GM21737 (cell line): ENCODE measurements at regions not wholly inside any gene's neighbourhood (a gene's known extent, or its start where the extent isn't known, plus 50 kb on each side); places are given as distances from the start of the nearest gene placed in this dataset.
"Not testable (repeated sequence)": the region's sequence is repeated elsewhere in the genome, so short reads cannot be mapped to it uniquely, and the experiment has no call there.

Source experiments
- ATAC-seq: cut with Tn5 transposase; IDR thresholded peaks from one replicate; pipeline ENCODE4 v1.9.1; 2021; ENCODE audit warnings: mild to moderate bottlenecking, moderate library complexity; ENCODE audit not compliant: unreplicated experiment

DNA sequence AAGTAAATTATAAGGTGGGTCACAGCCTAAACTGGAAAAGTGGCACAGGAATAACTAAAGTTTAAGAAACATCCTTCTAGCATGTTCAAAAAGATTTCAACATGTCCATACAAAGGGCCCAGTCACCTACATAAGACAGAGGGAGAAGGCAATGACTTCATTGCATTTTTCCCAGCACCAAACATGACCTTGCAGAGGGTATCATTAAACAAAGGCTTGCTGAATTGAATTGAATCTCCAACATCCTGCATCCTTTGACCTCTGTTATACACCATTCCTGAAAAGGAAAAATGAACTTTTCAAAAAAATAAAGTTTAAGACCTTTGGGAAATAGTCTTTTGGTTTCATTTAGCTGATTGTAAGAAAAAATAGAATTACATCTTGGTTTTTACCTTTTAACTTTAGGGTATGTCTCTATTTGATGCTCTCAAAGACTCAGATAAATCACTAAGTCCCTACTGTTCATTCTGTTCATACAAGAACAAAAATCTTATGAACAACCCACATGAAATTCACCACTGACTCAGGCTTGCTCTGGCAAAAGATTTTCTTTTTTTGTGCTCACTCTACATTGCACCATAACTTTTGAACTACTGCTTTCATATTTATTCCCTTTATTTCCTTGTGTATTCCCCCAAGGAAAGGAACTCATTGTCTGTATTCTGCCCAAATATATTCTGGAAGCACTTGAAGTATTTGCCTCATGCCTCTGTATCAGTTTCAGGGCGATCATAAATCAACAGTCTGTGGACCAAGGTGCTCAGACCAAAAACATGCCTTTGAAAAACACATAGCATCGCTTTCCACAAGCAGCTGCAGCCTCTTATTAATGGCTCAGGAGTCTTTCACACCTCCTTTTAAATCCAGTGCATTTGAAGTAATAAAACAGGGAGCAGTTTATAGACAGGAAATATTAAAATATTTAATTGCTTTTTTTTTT lies 121.7 kb downstream of the DUSP6 start:
- no peak for ATAC-seq

- no peak for ATAC-seq
Observed at GRCh38 chr12:89228491-89228890, 123.8 kb downstream of the DUSP6 start.

DNA sequence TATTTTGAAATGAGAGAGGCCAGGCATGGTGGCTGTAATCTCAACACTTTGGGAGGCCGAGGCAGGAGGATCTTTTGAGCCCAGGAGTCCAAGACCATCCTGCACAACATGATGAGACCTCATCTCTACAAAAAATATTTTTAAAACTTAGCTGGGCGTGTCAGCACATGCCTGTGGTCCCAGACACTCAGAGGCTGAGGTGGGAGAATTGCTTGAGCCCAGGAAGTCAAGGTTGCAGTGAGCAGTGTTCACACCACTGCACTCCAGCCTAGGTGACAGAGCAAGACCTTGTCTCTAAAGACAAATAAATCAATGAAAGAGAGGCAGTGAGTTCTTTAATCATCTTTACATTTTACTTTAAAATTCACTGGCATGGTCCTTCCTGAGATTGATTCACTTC lies 124.5 kb downstream of the DUSP6 start:
- ATAC-seq: no peak

GRCh38 chr12:89225808-89226411 lies 126.4 kb downstream of the DUSP6 start:
- no peak for ATAC-seq

GRCh38 chr12:89225401-89225800 lies 126.9 kb downstream of the DUSP6 start:
- ATAC-seq: no peak

- not testable (repeated sequence) for ATAC-seq
Observed at GRCh38 chr12:89222580-89222979, 129.7 kb downstream of the DUSP6 start.

DNA sequence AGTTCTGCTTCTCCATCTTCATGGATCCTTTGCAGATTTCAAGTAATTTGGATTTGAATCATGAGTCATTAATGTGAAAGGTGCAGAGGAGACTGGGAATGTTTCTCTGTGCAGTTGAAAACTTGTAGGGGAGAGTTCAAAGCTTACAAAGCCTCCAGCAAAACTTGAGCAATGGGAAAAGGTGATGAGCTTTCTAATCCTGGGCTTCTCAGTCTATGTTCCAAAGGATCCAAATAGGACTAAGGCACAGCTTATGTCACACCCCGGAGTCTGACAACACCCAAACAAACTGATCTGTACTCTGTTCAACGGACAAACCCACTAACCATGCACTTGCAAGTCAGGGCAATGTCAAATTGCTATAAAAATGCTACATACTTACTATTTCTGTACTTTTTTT lies 134.8 kb downstream of the DUSP6 start:
- no peak for ATAC-seq

- no peak for ATAC-seq
Observed at GRCh38 chr12:89216211-89216952, 135.9 kb downstream of the DUSP6 start.

DNA sequence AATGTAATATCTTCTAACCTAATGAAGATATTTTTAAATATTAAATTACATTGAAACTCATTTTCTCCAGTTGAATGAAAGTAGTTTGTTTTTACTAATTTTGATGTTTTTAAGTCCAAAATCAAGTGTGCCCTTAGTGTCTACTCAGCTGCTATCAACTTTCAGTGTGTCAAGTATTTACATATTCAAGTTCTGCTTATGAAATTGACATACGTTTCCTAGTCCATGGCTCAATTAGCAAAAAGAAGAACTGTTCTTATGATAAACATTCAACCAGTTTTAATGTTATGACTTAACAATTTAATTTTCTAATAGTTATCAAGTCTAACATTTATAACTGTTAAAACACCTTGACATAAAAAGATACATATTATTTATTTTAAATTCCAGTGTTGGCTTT lies 137.1 kb downstream of the DUSP6 start:
- ATAC-seq: no peak

GRCh38 chr12:89213747-89214146 lies 138.6 kb downstream of the DUSP6 start:
- ATAC-seq: no peak

GRCh38 chr12:89213139-89213538 lies 139.2 kb downstream of the DUSP6 start:
- ATAC-seq: no peak

DNA sequence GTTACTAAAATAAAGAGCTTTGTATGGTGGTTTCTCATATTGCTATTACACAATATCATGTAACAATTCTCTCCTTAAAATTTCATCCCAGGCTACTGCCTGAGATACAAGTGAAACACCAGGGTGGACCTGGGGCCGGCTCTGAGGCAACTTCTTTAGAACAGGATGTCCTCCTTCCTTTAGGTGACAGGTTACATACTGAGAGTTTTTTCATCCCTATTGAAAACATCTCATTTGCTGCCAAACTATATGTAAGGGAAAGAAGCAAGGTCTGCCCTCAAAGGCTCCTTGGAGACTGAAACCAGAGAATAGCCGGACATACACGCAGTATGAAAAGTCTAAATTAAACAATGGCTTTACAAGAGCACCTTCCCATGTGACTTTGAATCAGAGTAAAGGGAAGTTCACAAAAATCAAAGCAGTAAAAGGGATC lies 139.9 kb downstream of the DUSP6 start:
- no peak for ATAC-seq

GRCh38 chr12:89211456-89211855 lies 140.8 kb downstream of the DUSP6 start:
- no peak for ATAC-seq

DNA sequence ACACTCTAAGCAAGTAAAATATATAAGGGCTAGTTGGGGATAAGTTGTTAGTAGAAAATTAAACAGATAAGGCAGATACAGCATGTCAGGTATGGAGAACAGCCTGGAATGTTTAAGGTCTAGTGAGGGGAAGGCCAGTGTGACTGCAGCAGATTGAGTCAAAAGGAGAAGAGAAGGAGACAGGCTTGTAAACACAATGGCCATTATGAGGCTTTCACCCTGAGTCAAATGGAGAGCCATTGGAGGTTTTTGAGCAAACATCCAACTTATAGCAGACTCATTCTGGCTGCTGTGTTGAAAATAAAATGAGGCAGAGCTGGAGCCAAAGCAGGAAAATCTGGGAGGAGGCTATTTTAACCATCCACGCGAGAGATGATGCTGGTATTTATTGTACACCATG lies 142.0 kb downstream of the DUSP6 start:
- ATAC-seq: no peak

- ATAC-seq: no peak
Observed at GRCh38 chr12:89208661-89209096, 143.6 kb downstream of the DUSP6 start.

GRCh38 chr12:89206390-89206789 lies 145.9 kb downstream of the DUSP6 start:
- ATAC-seq: no peak

DNA sequence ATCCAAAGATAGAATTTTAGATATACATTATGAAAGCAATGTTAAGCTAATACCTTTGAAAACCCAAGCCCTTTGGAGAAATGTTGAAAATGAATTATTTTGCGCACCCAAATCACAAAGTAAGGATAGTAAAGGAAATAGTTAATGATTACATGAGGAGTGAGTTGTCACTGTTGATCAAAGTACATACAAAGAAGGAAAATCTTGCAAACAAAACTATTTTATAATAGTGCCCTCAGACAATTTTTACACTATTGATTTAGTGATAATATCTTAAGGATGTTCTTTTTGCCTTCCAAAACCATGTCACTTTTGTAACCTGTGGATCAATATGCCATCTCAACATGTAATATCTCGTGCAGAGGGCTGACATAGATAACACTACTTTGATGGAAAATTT lies 146.8 kb downstream of the DUSP6 start:
- no peak for ATAC-seq

DNA sequence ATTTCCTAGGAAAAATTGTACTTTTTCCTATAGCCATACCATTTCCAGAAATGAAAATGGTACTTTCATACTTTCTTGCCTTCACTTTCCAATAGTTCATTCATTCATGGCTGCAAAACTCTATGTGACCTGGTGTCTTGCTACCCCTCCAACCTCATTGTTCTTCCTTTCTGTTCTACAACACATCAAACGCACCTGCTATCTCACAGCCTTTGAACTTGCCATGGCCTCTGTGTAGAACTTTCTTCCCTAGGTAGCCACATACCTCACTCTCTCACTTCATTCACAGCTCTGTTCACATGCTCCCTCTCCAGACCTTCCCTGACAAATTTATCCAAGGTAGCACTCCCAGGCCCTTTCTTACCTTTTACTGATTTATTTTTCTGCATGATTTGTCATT lies 149.2 kb downstream of the DUSP6 start:
- ATAC-seq: no peak

DNA sequence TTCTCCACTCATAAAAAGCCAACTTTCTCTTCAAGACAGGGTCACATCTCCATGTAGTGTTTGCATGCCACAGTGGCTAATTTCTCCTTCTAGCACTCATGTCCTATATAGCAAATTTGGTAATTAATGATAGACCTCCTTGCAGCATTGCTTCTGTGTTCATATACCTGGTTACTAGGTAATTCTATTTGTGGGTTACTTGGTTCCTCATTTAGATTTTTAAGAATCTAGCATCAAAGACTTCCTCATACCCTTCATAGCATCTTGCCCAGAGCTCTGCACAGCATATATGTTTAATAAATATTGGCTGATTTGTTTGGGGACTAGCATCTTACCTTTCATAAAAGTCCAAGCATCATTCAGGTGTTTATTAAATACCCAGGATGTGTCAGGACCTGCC lies 152.1 kb downstream of the DUSP6 start:
- no peak for ATAC-seq

GRCh38 chr12:89195470-89195869 lies 156.8 kb downstream of the DUSP6 start:
- ATAC-seq: no peak

- no peak for ATAC-seq
Observed at GRCh38 chr12:89194683-89195082, 157.6 kb downstream of the DUSP6 start.

DNA sequence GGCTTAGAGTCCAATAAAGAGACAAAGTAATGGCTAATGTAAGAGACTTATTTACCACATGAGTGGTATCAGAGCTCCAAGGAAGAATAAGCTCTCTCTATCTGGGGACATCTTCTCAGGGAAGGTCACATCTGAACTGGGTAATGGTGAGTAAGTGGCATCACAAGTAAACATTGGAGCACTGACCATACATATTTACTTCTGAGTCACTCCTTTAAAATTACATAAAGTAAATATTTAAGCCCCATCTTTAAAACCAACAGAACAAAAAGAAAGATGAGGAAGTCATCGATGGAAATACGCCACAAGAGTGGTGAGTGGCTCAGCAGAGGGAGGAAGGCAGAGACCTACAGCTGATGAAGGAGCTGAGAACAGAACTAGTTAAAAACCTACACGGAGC lies 159.9 kb downstream of the DUSP6 start:
- ATAC-seq: no peak
